ENCODE measurements at regions not wholly inside any gene's neighbourhood (a gene's known extent, or its start where the extent isn't known, plus 50 kb on each side); places are given as distances from the start of the nearest gene placed in this dataset.

DNA sequence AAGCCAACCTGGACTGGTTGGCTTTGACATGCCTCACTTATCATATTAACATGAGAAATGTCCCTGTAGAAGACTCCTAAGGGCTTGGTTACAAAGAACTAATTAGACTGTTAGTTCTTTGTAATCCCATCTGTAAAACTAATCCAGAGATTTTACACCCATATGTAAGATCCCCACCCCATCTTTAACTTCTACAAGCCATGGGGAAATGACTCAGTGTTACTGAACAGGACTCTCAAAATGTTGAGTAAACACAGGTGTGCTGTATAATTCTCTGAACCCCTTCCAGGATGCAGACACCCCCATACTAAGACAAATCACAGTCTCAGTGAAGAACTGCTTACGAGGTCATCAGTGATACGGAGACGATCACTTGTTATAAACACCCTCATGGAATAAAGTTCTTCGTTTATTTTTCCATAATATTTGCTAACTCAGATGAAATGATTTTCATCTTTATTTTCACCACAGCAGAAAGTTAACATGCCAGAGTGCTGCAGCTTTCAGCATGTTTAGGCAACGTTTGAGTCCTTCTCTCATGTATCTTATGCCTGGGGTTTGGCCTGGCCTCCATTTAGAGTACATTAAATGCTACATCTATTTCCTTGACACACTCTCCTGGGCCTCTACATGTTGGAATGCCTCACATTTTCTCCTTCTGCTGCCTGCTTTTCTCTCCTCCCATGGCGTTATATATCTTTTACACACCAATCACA is 55.3 kb upstream of the LEKR1 start:
- BruUV-seq (replicated peaks): no TSS peak
- POLR2A ChIA-PET (ENCODE audit: low non-redundant PET): no interaction called here
- H3K27me3 ChIP-seq (replicated peaks; ENCODE audit: insufficient read depth, low read depth, low read length, poor library complexity): no peaks in the 10 kb centered on the region
- TF ChIP-seq EZH2 (IDR thresholded peaks at IDR 0.05; ENCODE audit: borderline replicate concordance, low read depth, low read length, poor library complexity, severe bottlenecking) (no peak), CTCF (conservative IDR thresholded peaks at IDR 0.05; ENCODE audit: low read depth, low read length) (no peak)
- H3K4me1 ChIP-seq (ENCODE audit: insufficient read depth, low read length, poor library complexity, severe bottlenecking): no peaks in the 10 kb centered on the region
- no peak overlapping the region for H3K27ac ChIP-seq (ENCODE audit: low read depth, low read length, poor library complexity, severe bottlenecking)
- H3K4me3 ChIP-seq (ENCODE audit: low read depth, low read length, poor library complexity, severe bottlenecking): no peak overlapping the region
- CTCF ChIA-PET: no interaction called here
- DNase-seq (ENCODE audit: low spot score): no peak
- intact Hi-C loops (cut with micrococcal nuclease; ENCODE audit: unreplicated experiment): no loop called here
- H3K9me3 ChIP-seq (ENCODE audit: low read depth, low read length, poor library complexity, severe bottlenecking): no peaks in the 10 kb centered on the region
- H3K36me3 ChIP-seq (ENCODE audit: insufficient read depth, low read length, poor library complexity, severe bottlenecking): no peaks in the 10 kb centered on the region

DNA sequence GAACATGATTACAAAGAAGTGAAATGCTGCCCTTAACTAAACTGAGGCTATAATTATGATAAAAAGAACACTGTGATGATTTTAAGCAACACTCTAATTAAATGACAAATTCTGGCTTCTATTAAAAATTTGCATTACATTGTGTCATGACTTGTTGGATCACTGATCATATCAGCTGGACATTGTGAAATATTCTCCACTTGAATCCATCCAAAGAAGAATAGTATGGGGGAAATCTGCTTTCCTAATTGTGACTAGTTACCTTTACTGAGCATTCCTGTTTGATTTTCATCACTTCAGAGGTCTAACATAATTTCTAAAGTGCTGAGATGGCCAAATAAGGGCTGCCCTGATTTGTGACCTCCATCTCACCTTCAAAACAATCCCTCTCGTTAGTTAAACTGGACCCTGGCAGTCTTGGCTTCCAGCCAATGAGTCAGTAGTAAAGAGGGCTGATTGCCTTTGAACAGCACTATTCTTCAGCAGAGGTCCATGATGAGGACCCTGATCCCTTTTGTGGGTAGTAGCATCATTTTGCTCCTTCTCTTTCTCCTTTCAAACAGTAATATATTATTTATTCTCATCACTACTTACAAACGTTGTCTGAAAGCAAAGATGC is 53.5 kb upstream of the LEKR1 start:
- Histone ChIP-seq H3K27me3 (replicated peaks; ENCODE audit: insufficient read depth, low read depth, low read length, poor library complexity) (no peaks in the 10 kb centered on the region), H3K27ac (ENCODE audit: low read depth, low read length, poor library complexity, severe bottlenecking) (no peak overlapping the region), H3K9me3 (ENCODE audit: low read depth, low read length, poor library complexity, severe bottlenecking) (no peaks in the 10 kb centered on the region), H3K4me1 (ENCODE audit: insufficient read depth, low read length, poor library complexity, severe bottlenecking) (no peaks in the 10 kb centered on the region), H3K36me3 (ENCODE audit: insufficient read depth, low read length, poor library complexity, severe bottlenecking) (no peaks in the 10 kb centered on the region), H3K4me3 (ENCODE audit: low read depth, low read length, poor library complexity, severe bottlenecking) (no peak overlapping the region)
- intact Hi-C loops (cut with micrococcal nuclease; ENCODE audit: unreplicated experiment): no loop called here
- BruUV-seq (replicated peaks): no TSS peak
- DNase-seq (ENCODE audit: low spot score): no peak
- ChIA-PET CTCF (no interaction called here), POLR2A (ENCODE audit: low non-redundant PET) (no interaction called here)
- TF ChIP-seq EZH2 (IDR thresholded peaks at IDR 0.05; ENCODE audit: borderline replicate concordance, low read depth, low read length, poor library complexity, severe bottlenecking) (no peak), CTCF (conservative IDR thresholded peaks at IDR 0.05; ENCODE audit: low read depth, low read length) (no peak)

DNA sequence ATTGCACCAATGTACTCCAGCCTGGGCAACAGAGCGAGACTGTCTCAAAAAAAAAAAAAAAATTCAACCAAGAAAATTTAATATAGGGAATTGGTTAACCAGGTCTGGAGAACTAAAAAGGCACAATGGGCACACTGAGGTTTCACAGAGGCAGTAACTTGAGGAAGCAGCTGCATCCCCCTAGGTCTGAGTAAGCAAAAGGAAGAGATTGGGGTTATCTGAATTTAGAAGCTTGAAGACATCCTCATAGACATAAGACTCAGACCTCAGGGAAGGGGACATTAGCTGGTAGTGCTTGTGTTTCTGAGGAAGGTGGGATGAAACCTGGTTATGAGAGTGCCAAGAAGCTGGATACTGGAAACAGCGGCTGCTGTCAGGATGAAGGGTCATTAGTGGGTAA is 50.1 kb upstream of the LEKR1 start:
- no peak for DNase-seq (ENCODE audit: low spot score)
- Histone ChIP-seq H3K27ac (ENCODE audit: low read depth, low read length, poor library complexity, severe bottlenecking) (no peak overlapping the region), H3K36me3 (ENCODE audit: insufficient read depth, low read length, poor library complexity, severe bottlenecking) (no peaks in the 10 kb centered on the region), H3K9me3 (ENCODE audit: low read depth, low read length, poor library complexity, severe bottlenecking) (no peaks in the 10 kb centered on the region), H3K4me1 (ENCODE audit: insufficient read depth, low read length, poor library complexity, severe bottlenecking) (no peaks in the 10 kb centered on the region), H3K27me3 (replicated peaks; ENCODE audit: insufficient read depth, low read depth, low read length, poor library complexity) (no peaks in the 10 kb centered on the region), H3K4me3 (ENCODE audit: low read depth, low read length, poor library complexity, severe bottlenecking) (no peak overlapping the region)
- BruUV-seq (replicated peaks): no TSS peak
- ChIA-PET CTCF (no interaction called here), POLR2A (ENCODE audit: low non-redundant PET) (no interaction called here)
- TF ChIP-seq CTCF (conservative IDR thresholded peaks at IDR 0.05; ENCODE audit: low read depth, low read length): no peak
- no peak for TF ChIP-seq EZH2 (IDR thresholded peaks at IDR 0.05; ENCODE audit: borderline replicate concordance, low read depth, low read length, poor library complexity, severe bottlenecking)
- intact Hi-C loops (cut with micrococcal nuclease; ENCODE audit: unreplicated experiment): no loop called here
